ENCODE measurements at regions not wholly inside any gene's neighbourhood (a gene's known extent, or its start where the extent isn't known, plus 50 kb on each side); places are given as distances from the start of the nearest gene placed in this dataset.
"Not testable (repeated sequence)": the region's sequence is repeated elsewhere in the genome, so short reads cannot be mapped to it uniquely, and the experiment has no call there.

DNA sequence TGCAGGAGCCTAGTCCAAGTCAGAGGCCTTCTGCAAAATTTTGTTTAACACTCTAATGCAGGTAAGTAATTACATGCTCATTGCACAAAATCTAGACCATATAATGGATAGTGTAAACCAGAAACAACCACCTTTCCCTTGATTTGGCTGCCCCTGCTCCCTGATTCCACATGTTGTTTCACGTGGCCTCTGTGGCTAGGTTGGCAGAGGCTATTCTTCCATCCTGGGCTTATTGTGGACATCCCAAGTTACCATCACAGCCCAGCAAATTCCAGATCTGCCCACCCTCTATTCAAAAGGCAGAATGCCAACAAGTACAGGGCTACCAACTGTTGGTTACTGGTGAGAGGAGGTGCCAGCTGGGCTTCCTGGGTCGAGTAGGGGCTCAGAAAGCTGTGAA is 794.5 kb upstream of the GRM7 start:
- no peak for ATAC-seq
- TF ChIP-seq CREB5 (CRISPR knock-in tag; IDR thresholded peaks at IDR 0.05; ENCODE audit: low read depth) (no peak), OSR1 (CRISPR knock-in tag; IDR thresholded peaks at IDR 0.05) (no peak), TCF4 (CRISPR knock-in tag; IDR thresholded peaks at IDR 0.05; ENCODE audit: borderline replicate concordance) (no peak), BACH2 (CRISPR knock-in tag; IDR thresholded peaks at IDR 0.05; ENCODE audit: borderline replicate concordance) (no peak), ZFP30 (CRISPR knock-in tag; IDR thresholded peaks at IDR 0.05) (no peak), POU6F1 (CRISPR knock-in tag; IDR thresholded peaks at IDR 0.05; ENCODE audit: borderline replicate concordance, low read depth) (no peak), CSDC2 (CRISPR knock-in tag; IDR thresholded peaks at IDR 0.05) (no peak), PATZ1 (CRISPR knock-in tag; IDR thresholded peaks at IDR 0.05; ENCODE audit: borderline replicate concordance) (no peak), ISL1 (CRISPR knock-in tag; IDR thresholded peaks at IDR 0.05) (no peak), ZNF8 (CRISPR knock-in tag; IDR thresholded peaks at IDR 0.05) (no peak)

DNA sequence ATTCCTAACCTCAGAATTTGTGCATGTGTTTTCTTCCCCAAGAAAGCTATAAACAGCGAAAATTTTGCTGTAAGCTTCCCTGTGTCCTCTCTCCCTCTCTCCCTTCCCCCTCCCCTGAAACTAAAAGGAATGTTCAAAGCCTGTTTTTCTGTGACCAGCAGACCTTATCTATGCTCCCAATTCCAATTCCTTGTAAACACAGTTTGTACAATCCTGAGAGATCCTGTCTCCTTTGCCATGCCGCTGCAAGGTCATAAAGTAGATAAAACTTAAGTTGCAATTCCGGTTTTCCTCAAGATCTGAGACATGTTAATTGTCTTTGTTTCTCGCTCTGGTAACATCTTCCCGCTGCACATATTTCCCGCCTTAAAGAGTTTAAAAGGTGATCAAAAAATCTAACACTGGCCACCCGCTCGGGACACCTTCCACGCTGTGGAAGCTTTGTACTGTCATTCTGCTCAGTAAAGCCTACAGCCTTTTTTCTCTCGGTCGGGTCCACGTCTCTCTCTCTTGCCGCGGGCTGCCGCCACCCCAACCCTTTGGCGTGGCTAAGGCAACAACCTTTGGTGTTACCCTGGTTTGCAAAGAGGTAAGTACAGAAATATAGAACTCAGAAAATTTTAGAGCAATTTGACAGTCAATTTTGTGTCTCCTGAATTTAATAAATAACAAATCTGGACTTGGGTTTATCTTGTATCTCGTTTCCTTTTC is 793.9 kb upstream of the GRM7 start:
- not testable (repeated sequence) for ATAC-seq

- no peak for ATAC-seq
- no peak for TF ChIP-seq TSHZ2 (CRISPR knock-in tag; IDR thresholded peaks at IDR 0.05)
- no peak for TF ChIP-seq ARNTL (CRISPR knock-in tag; IDR thresholded peaks at IDR 0.05; ENCODE audit: borderline replicate concordance, low read depth)
- TF ChIP-seq ZNF565 (CRISPR knock-in tag; conservative IDR thresholded peaks at IDR 0.05; ENCODE audit: low read depth): no peak
- no peak for TF ChIP-seq ZNF70 (CRISPR knock-in tag; IDR thresholded peaks at IDR 0.05)
- no peak for TF ChIP-seq SNAI2 (CRISPR knock-in tag; IDR thresholded peaks at IDR 0.05)
- TF ChIP-seq RARB (CRISPR knock-in tag; IDR thresholded peaks at IDR 0.05): no peak
- TF ChIP-seq, protein P1, sequence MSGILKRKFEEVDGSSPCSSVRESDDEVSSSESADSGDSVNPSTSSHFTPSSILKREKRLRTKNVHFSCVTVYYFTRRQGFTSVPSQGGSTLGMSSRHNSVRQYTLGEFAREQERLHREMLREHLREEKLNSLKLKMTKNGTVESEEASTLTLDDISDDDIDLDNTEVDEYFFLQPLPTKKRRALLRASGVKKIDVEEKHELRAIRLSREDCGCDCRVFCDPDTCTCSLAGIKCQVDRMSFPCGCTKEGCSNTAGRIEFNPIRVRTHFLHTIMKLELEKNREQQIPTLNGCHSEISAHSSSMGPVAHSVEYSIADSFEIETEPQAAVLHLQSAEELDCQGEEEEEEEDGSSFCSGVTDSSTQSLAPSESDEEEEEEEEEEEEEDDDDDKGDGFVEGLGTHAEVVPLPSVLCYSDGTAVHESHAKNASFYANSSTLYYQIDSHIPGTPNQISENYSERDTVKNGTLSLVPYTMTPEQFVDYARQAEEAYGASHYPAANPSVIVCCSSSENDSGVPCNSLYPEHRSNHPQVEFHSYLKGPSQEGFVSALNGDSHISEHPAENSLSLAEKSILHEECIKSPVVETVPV (CRISPR knock-in tag; IDR thresholded peaks at IDR 0.05): no peak
- TF ChIP-seq TCF4 (CRISPR knock-in tag; IDR thresholded peaks at IDR 0.05; ENCODE audit: borderline replicate concordance): no peak
These were observed 786.0 kb upstream of the GRM7 start for GRCh38 chr3:6074952-6075351.

DNA sequence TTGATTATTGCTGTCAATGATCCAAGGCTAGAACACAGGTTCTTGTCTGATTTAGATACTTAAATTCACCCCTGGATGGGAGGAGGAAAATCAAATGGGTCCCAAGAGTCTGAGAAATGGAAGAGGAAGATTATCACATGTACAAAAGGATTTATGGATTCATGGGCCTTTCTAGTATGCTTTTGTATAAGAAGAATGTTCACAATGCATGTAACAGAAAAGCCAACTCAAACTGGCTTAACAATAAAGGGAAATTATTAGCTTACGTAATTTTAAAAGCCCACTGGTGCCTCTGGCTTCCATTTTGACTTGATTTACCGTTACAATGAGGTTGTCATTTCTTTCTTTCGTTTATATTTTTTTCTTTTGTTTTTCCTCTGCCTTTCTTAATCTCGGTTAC is 782.5 kb upstream of the GRM7 start:
- ATAC-seq: no peak
- TF ChIP-seq BACH2 (CRISPR knock-in tag; IDR thresholded peaks at IDR 0.05; ENCODE audit: borderline replicate concordance) (no peak), ZNF70 (CRISPR knock-in tag; IDR thresholded peaks at IDR 0.05) (no peak), CREB5 (CRISPR knock-in tag; IDR thresholded peaks at IDR 0.05; ENCODE audit: low read depth) (no peak), ESRRG (CRISPR knock-in tag; IDR thresholded peaks at IDR 0.05) (no peak), ZNF8 (CRISPR knock-in tag; IDR thresholded peaks at IDR 0.05) (no peak), ARNTL (CRISPR knock-in tag; IDR thresholded peaks at IDR 0.05; ENCODE audit: borderline replicate concordance, low read depth) (no peak), TCF4 (CRISPR knock-in tag; IDR thresholded peaks at IDR 0.05; ENCODE audit: borderline replicate concordance) (no peak), GLIS3 (CRISPR knock-in tag; IDR thresholded peaks at IDR 0.05) (no peak), SNAI2 (CRISPR knock-in tag; IDR thresholded peaks at IDR 0.05) (no peak), ZFP3 (CRISPR knock-in tag; IDR thresholded peaks at IDR 0.05) (no peak), ZC3H10 (CRISPR knock-in tag; IDR thresholded peaks at IDR 0.05) (no peak)
